ENCODE measurements at regions not wholly inside any gene's neighbourhood (a gene's known extent, or its start where the extent isn't known, plus 50 kb on each side); places are given as distances from the start of the nearest gene placed in this dataset.
"Not testable (repeated sequence)": the region's sequence is repeated elsewhere in the genome, so short reads cannot be mapped to it uniquely, and the experiment has no call there.

- TF ChIP-seq POLR2AphosphoS5 (IDR thresholded peaks at IDR 0.05) (no peak), POLR2A (IDR thresholded peaks at IDR 0.05) (no peak)
- H3K4me1 ChIP-seq: no peaks in the 10 kb centered on the region
- no peak overlapping the region for H3K4me3 ChIP-seq
- no peak overlapping the region for H3K27ac ChIP-seq
- intact Hi-C loops (cut with DNase I; ENCODE audit: low total_unique reads): no loop called here
- no peak for DNase-seq (ENCODE audit: low spot score in 2 of 2)
- H3K9me3 ChIP-seq: no peaks in the 10 kb centered on the region
- no peaks in the 10 kb centered on the region for H3K36me3 ChIP-seq
- no peaks in the 10 kb centered on the region for H3K27me3 ChIP-seq
Measured at GRCh38 chr5:155697236-155697635, 629.7 kb upstream of the SGCD start.

GRCh38 chr5:155699385-155699784 is 627.6 kb upstream of the SGCD start:
- no peak overlapping the region for H3K27ac ChIP-seq
- H3K27me3 ChIP-seq: no peaks in the 10 kb centered on the region
- H3K36me3 ChIP-seq: no peaks in the 10 kb centered on the region
- no peak for DNase-seq (ENCODE audit: low spot score in 2 of 2)
- no peaks in the 10 kb centered on the region for H3K4me1 ChIP-seq
- intact Hi-C loops (cut with DNase I; ENCODE audit: low total_unique reads): no loop called here
- H3K9me3 ChIP-seq: no peaks in the 10 kb centered on the region
- no peak overlapping the region for H3K4me3 ChIP-seq
- TF ChIP-seq POLR2AphosphoS5 (IDR thresholded peaks at IDR 0.05) (no peak), CTCF (IDR thresholded peaks at IDR 0.05) (no peak), POLR2A (IDR thresholded peaks at IDR 0.05) (no peak)

GRCh38 chr5:155700333-155700732 is 626.6 kb upstream of the SGCD start:
- no peaks in the 10 kb centered on the region for H3K27me3 ChIP-seq
- no peak overlapping the region for H3K4me3 ChIP-seq
- no peak overlapping the region for H3K27ac ChIP-seq
- H3K9me3 ChIP-seq: no peaks in the 10 kb centered on the region
- TF ChIP-seq POLR2AphosphoS5 (IDR thresholded peaks at IDR 0.05) (no peak), POLR2A (IDR thresholded peaks at IDR 0.05) (no peak), CTCF (IDR thresholded peaks at IDR 0.05) (no peak)
- no peak for DNase-seq (ENCODE audit: low spot score in 2 of 2)
- intact Hi-C loops (cut with DNase I; ENCODE audit: low total_unique reads): no loop called here
- H3K4me1 ChIP-seq: no peaks in the 10 kb centered on the region
- H3K36me3 ChIP-seq: no peaks in the 10 kb centered on the region

GRCh38 chr5:155711882-155712281 is 615.1 kb upstream of the SGCD start:
- Histone ChIP-seq H3K4me1 (no peaks in the 10 kb centered on the region), H3K27ac (no peak overlapping the region), H3K36me3 (no peaks in the 10 kb centered on the region), H3K27me3 (no peaks in the 10 kb centered on the region), H3K9me3 (no peaks in the 10 kb centered on the region), H3K4me3 (no peak overlapping the region)
- TF ChIP-seq CTCF (IDR thresholded peaks at IDR 0.05) (no peak), POLR2AphosphoS5 (IDR thresholded peaks at IDR 0.05) (no peak), POLR2A (IDR thresholded peaks at IDR 0.05) (no peak)
- no peak for DNase-seq (ENCODE audit: low spot score in 2 of 2)
- intact Hi-C loops (cut with DNase I; ENCODE audit: low total_unique reads): no loop called here

GRCh38 chr5:155714435-155714834 is 612.5 kb upstream of the SGCD start:
- intact Hi-C loops (cut with DNase I; ENCODE audit: low total_unique reads); H3K27me3 ChIP-seq; H3K4me3 ChIP-seq; DNase-seq (ENCODE audit: low spot score in 2 of 2); H3K27ac ChIP-seq; H3K36me3 ChIP-seq; H3K9me3 ChIP-seq; H3K4me1 ChIP-seq: not testable (repeated sequence)

- intact Hi-C loops (cut with DNase I; ENCODE audit: low total_unique reads): no loop called here
- Histone ChIP-seq H3K27me3 (peaks cover 0 to 43% of the 10 kb centered on the region in 2 donors), H3K9me3 (no peaks in the 10 kb centered on the region), H3K4me3 (no peak overlapping the region), H3K36me3 (no peaks in the 10 kb centered on the region), H3K27ac (no peak overlapping the region), H3K4me1 (peaks cover 3 to 6% of the 10 kb centered on the region in 2 donors)
- no peak for TF ChIP-seq CTCF (IDR thresholded peaks at IDR 0.05)
- no peak for TF ChIP-seq POLR2A (IDR thresholded peaks at IDR 0.05)
- no peak for TF ChIP-seq POLR2AphosphoS5 (IDR thresholded peaks at IDR 0.05)
- DNase-seq (ENCODE audit: low spot score in 2 of 2): no peak
Measured at GRCh38 chr5:155726267-155726666, 600.7 kb upstream of the SGCD start.
